Mucosa of descending colon (tissue), 3 donors: ENCODE measurements at regions not wholly inside any gene's neighbourhood (a gene's known extent, or its start where the extent isn't known, plus 50 kb on each side); places are given as distances from the start of the nearest gene placed in this dataset.

ENCODE experiments used
- ATAC-seq: fragments of 200-7000 bp; cut with Tn5 transposase; one replicate; pipeline ENCODE4 v1.9.1; 2020; ENCODE audit warnings: mild to moderate bottlenecking, moderate library complexity
- DNase-seq, 3 donors: peaks; one replicate each; pipeline ENCODE4 v3.0.0-alpha.2; 2020
- H3K36me3 ChIP-seq: fragments of 200-600 bp; one replicate; pipeline ENCODE4 v1.8.0; 2021; ENCODE audit warnings: low read depth, mild to moderate bottlenecking
- H3K4me1 ChIP-seq: fragments of 200-600 bp; one replicate; pipeline ENCODE4 v1.8.0; 2021; ENCODE audit warnings: low read depth, mild to moderate bottlenecking
- H3K4me3 ChIP-seq: fragments of 200-600 bp; one replicate; pipeline ENCODE4 v1.8.0; 2021; ENCODE audit warnings: mild to moderate bottlenecking
- H3K9me3 ChIP-seq: fragments of 200-600 bp; one replicate; pipeline ENCODE4 v1.8.0; 2021; ENCODE audit warnings: mild to moderate bottlenecking
- intact Hi-C, 2 donors: fragments of 100-400 bp; cut with DNase I in 1 of 2; cut with micrococcal nuclease in 1 of 2; formaldehyde crosslinking; loops; one replicate each; pipeline versions ENCODE4 v1.11.0 to v1.11.1; 2022; cut with DNase I, micrococcal nuclease
- TF ChIP-seq, protein P1 (sequence below): fragments of 200-600 bp; IDR thresholded peaks from one replicate; pipeline ENCODE4 v1.8.0; 2022; ENCODE audit warnings: antibody characterized with exemption, mild to moderate bottlenecking
- donor health status: DM: no; HTN: no; CAD: no; lungs with moderate emphysema.
- donor health status: DM: no; HTN: no; CAD: no.
- donor health status: DM: no; HTN: yes; CAD: no.

DNA sequence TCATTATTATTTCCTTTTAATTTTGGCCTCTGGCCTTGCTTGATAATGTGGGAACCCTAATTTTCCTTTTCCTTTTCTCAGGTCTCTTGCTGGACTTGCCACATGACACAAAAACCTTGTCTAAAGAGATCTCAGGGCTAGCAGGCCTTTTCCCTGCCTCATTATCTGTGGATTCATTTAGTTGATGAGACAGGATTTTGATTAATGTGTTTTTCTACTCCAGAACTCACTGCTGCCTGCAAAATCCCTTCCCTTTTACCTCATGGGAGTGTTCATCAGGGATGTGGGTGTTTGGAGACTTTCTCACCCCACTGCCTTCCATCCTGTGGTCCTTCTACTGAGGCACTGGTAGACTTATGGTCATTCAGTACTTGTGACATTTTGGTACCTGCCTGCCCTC is 56.2 kb upstream of the MAMDC2 start:
- DNase-seq (no peak), ATAC-seq (no peak)
- no peaks in the 10 kb centered on the region for H3K9me3 ChIP-seq
- no peaks in the 10 kb centered on the region for H3K4me1 ChIP-seq
- intact Hi-C loops, result no loop called here
- TF ChIP-seq, protein P1, sequence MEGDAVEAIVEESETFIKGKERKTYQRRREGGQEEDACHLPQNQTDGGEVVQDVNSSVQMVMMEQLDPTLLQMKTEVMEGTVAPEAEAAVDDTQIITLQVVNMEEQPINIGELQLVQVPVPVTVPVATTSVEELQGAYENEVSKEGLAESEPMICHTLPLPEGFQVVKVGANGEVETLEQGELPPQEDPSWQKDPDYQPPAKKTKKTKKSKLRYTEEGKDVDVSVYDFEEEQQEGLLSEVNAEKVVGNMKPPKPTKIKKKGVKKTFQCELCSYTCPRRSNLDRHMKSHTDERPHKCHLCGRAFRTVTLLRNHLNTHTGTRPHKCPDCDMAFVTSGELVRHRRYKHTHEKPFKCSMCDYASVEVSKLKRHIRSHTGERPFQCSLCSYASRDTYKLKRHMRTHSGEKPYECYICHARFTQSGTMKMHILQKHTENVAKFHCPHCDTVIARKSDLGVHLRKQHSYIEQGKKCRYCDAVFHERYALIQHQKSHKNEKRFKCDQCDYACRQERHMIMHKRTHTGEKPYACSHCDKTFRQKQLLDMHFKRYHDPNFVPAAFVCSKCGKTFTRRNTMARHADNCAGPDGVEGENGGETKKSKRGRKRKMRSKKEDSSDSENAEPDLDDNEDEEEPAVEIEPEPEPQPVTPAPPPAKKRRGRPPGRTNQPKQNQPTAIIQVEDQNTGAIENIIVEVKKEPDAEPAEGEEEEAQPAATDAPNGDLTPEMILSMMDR, result no peak
- no peak overlapping the region for H3K4me3 ChIP-seq
- no peaks in the 10 kb centered on the region for H3K36me3 ChIP-seq

DNA sequence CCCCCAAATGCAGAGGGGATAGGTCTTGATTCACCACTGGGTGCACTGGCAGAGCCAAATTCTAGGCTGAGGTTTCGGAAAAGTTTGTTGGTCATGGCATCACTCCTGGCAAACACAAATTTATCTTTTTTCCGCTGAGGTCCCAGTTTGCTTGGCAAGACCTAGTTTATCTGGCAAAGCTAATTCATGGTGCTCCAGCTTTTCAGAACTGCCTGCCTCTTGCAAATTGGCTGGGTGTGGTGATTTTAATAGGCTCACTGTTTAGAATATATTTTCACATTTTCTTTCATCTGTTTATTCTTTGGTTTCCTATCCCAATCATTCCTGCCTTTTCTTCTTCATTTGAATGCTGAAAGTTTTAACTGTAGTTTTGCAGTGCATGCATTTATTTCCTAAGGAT is 50.5 kb upstream of the MAMDC2 start:
- intact Hi-C loops, result no loop called here
- Histone ChIP-seq H3K4me3 (no peak overlapping the region), H3K4me1 (no peaks in the 10 kb centered on the region), H3K9me3 (no peaks in the 10 kb centered on the region), H3K36me3 (no peaks in the 10 kb centered on the region)
- no peak for ATAC-seq
- DNase-seq, result no peak
- TF ChIP-seq, protein P1, result no peak
